NCI-H748 treated with DMSO at 0.1 percent for 48 hours (cell line): ENCODE measurements at regions not wholly inside any gene's neighbourhood (a gene's known extent, or its start where the extent isn't known, plus 50 kb on each side); places are given as distances from the start of the nearest gene placed in this dataset.
A peak's percentile ranks its signal among the peaks of the same experiment; 100 is the strongest.
"Not testable (repeated sequence)": the region's sequence is repeated elsewhere in the genome, so short reads cannot be mapped to it uniquely, and the experiment has no call there.

Experiments used
- DNase-seq: peaks from one replicate; lab custom pipeline; 2025; lab: John Stamatoyannopoulos, UW

- peak; percentile 76 for DNase-seq
These were observed 481.9 kb downstream of the C6orf118 start for GRCh38 chr6:164827537-164827936.

- peak; percentile 81 for DNase-seq
These were observed 482.5 kb downstream of the C6orf118 start for GRCh38 chr6:164826831-164827468.

GRCh38 chr6:164825386-164825785 lies 484.0 kb downstream of the C6orf118 start:
- DNase-seq, result no peak

- no peak for DNase-seq
These were observed 491.7 kb downstream of the C6orf118 start for GRCh38 chr6:164817662-164818061.

DNA sequence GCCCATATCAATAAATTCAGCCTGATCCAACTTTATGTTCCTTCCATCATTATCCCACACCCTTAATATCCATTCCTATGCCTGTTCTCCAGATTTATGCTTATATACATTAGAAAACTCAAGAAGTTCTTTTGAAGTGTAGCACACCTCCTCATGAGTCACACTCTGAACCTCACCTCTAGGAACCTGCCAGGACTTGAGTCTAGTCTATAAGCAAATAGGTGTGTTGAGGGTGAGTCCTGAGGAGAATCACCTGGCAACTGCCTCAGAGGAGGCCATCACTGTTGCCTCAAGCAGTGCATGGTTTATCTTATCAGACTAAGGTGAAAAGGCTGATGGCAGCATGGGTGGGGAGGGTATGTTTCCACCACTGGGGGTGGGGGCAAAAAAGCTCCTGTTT lies 496.7 kb downstream of the C6orf118 start:
- DNase-seq, result no peak

DNA sequence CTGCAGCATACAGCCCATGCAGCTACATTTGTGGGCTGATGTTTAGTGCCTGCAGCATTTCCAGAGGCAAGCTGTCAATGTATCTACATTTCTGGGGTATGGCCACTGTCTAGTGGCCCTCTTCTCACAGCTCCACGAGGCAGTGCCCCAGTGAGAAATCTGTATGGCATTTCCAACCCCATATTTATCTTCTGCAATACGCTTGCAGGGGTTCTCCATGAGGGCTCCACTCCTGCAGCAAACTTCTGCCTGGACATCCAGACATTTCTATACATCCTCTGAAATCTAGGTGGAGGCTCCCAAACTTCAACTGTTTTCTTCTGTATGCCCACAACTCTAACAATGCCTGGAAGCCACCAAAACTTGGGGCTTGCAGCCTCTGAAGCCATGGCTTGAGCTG lies 502.3 kb downstream of the C6orf118 start:
- no peak for DNase-seq

GRCh38 chr6:164795056-164795815 lies 514.2 kb downstream of the C6orf118 start:
- DNase-seq, result no peak

DNA sequence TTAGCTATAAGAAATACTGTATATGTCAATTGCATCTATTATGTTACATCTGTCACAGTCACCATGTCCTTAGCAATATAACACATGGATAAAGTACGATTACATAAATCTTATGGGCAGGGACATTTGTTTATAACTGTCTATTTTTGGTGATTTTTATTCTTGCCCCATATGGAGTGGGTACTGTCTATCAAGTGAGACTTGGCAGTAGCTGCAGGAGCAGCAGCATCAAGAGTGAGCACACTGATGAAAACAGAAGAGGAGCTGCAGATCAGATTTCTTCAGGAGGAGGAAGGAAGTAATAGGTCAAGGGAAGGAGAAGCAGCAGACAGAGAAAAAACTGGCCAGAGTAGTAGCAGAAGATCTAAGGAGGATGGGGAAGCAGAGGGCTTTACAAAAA lies 516.7 kb downstream of the C6orf118 start:
- DNase-seq, result no peak

DNA sequence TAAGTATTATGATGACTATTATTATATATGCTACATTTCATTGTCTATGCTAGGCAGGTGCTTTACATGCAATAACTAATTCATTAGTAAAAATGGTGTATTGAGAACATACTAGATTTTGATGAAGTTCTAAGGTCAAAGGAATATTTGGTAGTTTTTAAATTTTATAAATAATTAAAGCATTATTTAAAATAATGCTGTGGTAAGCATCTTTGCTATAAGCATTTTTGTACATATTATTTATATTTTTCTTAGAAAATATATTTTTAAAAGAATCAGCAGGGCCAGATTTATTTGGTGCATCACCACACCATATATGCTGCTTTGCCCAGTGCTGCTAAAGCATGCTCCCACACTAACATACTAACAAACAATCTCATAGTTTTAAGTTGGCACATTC lies 517.9 kb downstream of the C6orf118 start:
- DNase-seq, result no peak

DNA sequence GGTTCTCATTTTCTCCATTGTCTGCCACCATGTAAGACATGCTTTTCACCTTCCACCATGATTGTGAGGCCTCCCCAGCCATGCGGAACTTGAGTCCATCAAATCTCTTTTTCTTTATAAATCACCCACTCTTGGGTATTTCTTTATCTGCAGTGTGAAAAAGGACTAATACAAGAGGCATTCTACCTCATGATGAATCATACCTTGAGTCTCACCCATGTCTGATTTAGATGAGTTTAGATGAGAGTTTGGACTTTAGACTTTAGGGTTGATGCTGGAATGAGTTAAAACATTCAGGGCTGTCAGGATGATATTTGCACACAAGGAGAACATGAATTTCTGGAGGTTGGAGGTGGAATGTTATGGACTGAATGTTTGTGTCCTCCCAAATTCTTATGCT lies 545.6 kb downstream of the C6orf118 start:
- no peak for DNase-seq

DNA sequence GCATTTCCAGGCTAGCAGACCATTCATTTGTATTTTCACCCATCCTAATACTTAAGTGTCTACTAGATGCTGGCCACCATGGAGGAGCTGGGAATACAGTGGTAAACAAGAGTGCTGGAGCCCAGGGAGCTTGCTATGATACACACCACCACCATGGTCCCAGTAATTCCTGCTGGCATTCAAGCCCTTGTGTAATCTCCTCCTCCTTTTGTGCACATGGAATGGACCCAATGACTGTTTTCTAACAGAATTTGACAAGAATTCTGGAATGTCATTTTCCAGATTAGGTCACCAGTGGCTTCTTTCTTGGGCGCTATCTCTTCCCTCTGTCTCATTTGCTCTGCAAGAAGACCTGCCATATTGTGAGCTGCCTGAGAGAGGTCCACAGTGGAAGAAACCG lies 552.0 kb downstream of the C6orf118 start:
- no peak for DNase-seq

- no peak for DNase-seq
These were observed 552.7 kb downstream of the C6orf118 start for GRCh38 chr6:164756723-164757122.

DNA sequence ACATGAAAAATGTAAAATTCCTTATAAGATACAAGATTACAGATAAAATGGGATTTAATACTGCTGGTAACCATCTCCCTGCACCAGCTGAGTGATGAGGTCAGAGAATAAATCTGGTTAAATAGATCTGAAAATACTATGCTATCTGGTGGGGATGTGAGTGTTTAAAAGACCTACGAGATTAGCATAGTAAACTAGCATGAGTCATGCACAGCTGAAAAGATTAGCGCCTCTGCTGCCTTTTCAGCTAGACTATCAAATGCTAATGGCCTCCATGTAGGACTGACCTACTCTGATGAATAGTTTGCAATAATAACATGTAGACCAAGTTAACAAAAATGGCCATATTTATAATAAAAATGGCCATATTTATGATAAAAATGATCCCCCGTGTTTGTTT lies 553.3 kb downstream of the C6orf118 start:
- DNase-seq, result no peak

DNA sequence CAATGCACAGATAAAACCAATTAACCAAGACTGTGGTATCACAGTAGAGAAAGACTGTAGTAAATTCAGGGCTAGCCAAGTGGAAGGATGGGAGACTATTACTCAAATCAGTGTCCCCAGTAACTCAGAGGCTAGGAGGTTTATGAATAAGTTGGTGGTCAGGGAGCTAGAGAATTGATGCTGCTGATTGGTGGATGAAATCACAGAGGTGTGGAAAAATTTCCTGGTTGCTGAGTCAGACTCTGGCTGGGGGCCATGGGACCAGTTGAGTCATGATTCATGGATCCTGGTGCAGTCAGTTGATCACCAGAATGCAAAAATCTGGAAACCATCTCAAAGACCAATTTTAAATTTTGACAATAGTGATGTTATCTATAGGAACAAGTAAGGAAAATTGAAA lies 555.9 kb downstream of the C6orf118 start:
- no peak for DNase-seq

DNA sequence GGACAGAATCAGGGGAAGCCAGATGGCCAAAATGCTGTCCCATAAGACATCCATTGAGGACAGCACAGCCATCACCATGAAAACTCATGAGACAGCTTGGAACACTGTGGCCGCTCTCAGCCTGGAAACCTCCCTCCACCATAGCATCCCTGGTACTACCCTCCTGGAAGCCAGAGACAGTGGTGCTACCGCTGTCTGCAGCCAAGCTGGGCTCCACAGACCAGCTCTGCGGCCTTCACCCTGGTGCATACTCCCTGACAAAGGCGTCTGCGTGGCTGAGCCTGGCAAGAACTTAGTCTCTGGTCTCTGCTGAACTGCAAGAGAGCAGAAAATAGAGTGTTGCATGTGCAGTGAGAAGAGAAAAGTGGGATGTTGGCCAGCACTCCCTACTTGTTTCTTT lies 558.0 kb downstream of the C6orf118 start:
- no peak for DNase-seq

DNA sequence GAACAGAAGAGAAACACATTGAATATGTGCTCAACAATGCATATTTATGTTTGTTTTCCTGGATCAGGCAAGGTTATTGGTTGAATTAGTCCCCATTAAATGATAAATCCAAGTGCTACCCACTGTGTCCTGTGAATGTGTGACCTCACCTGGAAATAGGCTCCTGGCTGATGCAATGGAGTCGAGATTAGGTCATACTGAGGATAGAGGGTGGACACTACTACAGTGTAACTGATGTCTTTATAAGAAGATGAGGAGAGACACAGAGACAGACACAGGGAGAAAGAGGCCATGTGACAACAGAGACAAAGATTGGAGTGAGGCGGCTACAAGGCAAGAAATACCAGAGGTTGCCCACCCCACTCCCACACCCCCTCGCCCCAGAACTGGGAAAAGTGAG lies 559.3 kb downstream of the C6orf118 start:
- DNase-seq, result no peak

- DNase-seq, result peak; percentile 47
These were observed 560.0 kb downstream of the C6orf118 start for GRCh38 chr6:164749221-164750064.

GRCh38 chr6:164744301-164744700 lies 565.1 kb downstream of the C6orf118 start:
- no peak for DNase-seq

GRCh38 chr6:164741938-164742451 lies 567.4 kb downstream of the C6orf118 start:
- no peak for DNase-seq

- not testable (repeated sequence) for DNase-seq
These were observed 573.3 kb downstream of the C6orf118 start for GRCh38 chr6:164736090-164736489.

DNA sequence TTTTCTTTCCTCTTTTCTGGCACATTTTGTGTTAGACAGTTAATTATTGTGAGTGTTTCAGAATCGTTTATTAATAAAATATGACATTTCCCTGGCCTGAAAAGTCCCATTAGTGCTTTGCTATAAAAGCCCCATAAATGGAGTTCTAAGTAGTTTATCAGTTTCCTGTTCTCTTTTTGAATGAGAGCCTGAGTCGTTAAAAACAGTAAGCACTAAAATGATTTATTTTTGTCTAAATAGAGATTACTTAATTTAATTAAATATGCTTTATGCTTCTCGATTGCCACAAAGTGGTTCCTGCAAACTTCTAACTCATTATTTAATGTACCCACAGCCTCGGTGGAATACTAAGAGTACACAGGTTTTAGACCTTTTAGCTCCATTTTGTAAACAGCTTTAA lies 577.9 kb downstream of the C6orf118 start:
- DNase-seq, result no peak

DNA sequence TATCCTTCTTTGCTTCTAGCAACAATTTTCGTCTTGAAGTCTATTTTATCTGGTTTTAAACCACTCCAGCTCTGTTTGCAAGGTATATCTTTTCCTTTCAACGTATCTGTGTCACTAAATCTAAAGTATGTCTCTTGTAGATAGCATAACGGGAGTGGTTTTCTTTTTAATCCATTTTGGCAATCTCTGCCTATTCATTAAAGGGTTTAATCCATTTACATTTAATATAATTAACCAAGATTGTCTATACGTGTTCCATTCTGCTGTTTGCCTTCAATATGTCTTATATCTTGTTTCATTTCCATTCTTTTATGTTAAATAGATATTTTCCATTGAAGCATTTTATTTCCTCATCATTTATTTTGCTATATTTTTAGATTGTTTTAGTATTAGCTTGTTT lies 587.9 kb downstream of the C6orf118 start:
- no peak for DNase-seq

GRCh38 chr6:164700497-164700896 lies 608.9 kb downstream of the C6orf118 start:
- no peak for DNase-seq
